ENCODE measurements at regions not wholly inside any gene's neighbourhood (a gene's known extent, or its start where the extent isn't known, plus 50 kb on each side); places are given as distances from the start of the nearest gene placed in this dataset.

DNA sequence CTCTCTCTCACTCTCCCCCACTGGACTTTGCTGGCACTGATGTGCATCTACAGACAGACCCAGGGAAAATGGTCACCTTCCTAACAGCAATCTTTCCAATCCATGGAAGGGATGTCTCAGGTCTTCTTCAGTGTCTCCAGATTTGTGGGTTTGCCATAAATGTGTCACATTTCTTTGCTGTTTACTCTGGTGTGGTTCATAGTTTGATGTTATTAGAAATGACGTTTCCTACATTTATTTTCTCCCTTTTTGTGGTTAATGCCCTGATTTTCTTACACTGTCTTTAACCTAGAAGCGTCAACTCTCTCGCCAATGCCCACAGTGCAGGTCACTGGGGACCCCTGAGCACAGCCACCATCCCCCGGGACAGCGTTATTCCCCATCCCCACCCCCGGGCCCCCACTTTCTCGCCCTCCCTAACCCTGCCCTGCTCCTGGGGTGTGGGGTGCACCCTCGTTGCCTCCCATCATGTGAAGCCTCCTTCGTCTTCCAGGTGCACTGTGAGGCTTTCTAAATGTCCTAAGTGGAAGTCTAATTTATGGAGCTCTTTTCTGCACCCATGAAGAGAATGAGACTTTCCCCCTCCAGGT, 86.5 kb downstream of the YTHDF1 start:
- TF ChIP-seq, protein P1, sequence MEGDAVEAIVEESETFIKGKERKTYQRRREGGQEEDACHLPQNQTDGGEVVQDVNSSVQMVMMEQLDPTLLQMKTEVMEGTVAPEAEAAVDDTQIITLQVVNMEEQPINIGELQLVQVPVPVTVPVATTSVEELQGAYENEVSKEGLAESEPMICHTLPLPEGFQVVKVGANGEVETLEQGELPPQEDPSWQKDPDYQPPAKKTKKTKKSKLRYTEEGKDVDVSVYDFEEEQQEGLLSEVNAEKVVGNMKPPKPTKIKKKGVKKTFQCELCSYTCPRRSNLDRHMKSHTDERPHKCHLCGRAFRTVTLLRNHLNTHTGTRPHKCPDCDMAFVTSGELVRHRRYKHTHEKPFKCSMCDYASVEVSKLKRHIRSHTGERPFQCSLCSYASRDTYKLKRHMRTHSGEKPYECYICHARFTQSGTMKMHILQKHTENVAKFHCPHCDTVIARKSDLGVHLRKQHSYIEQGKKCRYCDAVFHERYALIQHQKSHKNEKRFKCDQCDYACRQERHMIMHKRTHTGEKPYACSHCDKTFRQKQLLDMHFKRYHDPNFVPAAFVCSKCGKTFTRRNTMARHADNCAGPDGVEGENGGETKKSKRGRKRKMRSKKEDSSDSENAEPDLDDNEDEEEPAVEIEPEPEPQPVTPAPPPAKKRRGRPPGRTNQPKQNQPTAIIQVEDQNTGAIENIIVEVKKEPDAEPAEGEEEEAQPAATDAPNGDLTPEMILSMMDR (IDR thresholded peaks at IDR 0.05): no peak
- TF ChIP-seq POLR2A (IDR thresholded peaks at IDR 0.05) (no peak), POLR2AphosphoS5 (IDR thresholded peaks at IDR 0.05) (no peak)
